SK-N-SH treated with all-trans-retinoic acid at 6 μM for 48 hours (cell line): ENCODE measurements at regions not wholly inside any gene's neighbourhood (a gene's known extent, or its start where the extent isn't known, plus 50 kb on each side); places are given as distances from the start of the nearest gene placed in this dataset.

Source experiments
- ATAC-seq: fragments of 200-7000 bp; cut with Tn5 transposase; 3 replicates; pipeline ENCODE4 v1.9.1; 2020; ENCODE audit warnings: mild to moderate bottlenecking, moderate library complexity
- ARNTL ChIP-seq: fragments of 450-650 bp; formaldehyde crosslinking; IDR thresholded peaks from 2 replicates; pipeline ENCODE4 v1.5.0; 2020; ENCODE audit warnings: low read depth, mild to moderate bottlenecking, moderate library complexity, borderline replicate concordance
- BACH2 ChIP-seq: fragments of 250-450 bp; sonication (Bioruptor Pico); IDR thresholded peaks from 2 replicates; pipeline ENCODE4 v1.9.0; 2021; ENCODE audit warnings: mild to moderate bottlenecking, borderline replicate concordance
- CREB5 ChIP-seq: fragments of 250-450 bp; sonication (Bioruptor Pico); IDR thresholded peaks from 2 replicates; pipeline ENCODE4 v1.5.1; 2020; ENCODE audit warnings: low read depth, mild to moderate bottlenecking, moderate library complexity
- CSDC2 ChIP-seq: fragments of 250-450 bp; sonication (Bioruptor Pico); IDR thresholded peaks from 2 replicates; pipeline ENCODE4 v1.5.0; 2020; ENCODE audit warnings: mild to moderate bottlenecking, moderate library complexity
- ESRRG ChIP-seq: fragments of 250-450 bp; sonication (Bioruptor Pico); IDR thresholded peaks from 2 replicates; pipeline ENCODE4 v1.6.1; 2021; ENCODE audit warnings: mild to moderate bottlenecking
- GLIS3 ChIP-seq: fragments of 250-450 bp; sonication (Bioruptor Pico); IDR thresholded peaks from 2 replicates; pipeline ENCODE4 v1.5.0; 2020; ENCODE audit warnings: mild to moderate bottlenecking, moderate library complexity
- ISL1 ChIP-seq: fragments of 250-450 bp; sonication (Bioruptor Pico); IDR thresholded peaks from 2 replicates; pipeline ENCODE4 v2.1.2; 2022; ENCODE audit warnings: mild to moderate bottlenecking, moderate library complexity
- OSR1 ChIP-seq: fragments of 250-450 bp; sonication (Bioruptor Pico); IDR thresholded peaks from 2 replicates; pipeline ENCODE4 v1.8.0; 2022; ENCODE audit warnings: moderate library complexity, mild to moderate bottlenecking, inconsistent platforms
- PPARA ChIP-seq: fragments of 250-450 bp; sonication (Bioruptor Pico); IDR thresholded peaks from 2 replicates; pipeline ENCODE4 v1.5.0; 2020; ENCODE audit warnings: mild to moderate bottlenecking, borderline replicate concordance
- RARB ChIP-seq: fragments of 250-450 bp; sonication (Bioruptor Pico); IDR thresholded peaks from 2 replicates; pipeline ENCODE4 v1.8.0; 2021; ENCODE audit warnings: mild to moderate bottlenecking, moderate library complexity
- SNAI2 ChIP-seq: fragments of 250-450 bp; sonication (Bioruptor Pico); IDR thresholded peaks from 2 replicates; pipeline ENCODE4 v1.5.0; 2020; ENCODE audit warnings: mild to moderate bottlenecking, moderate library complexity
- TCF4 ChIP-seq: fragments of 250-450 bp; sonication (Bioruptor Pico); IDR thresholded peaks from 2 replicates; pipeline ENCODE4 v1.8.0; 2021; ENCODE audit warnings: mild to moderate bottlenecking, moderate library complexity, borderline replicate concordance
- TOX ChIP-seq: fragments of 250-450 bp; sonication (Bioruptor Pico); IDR thresholded peaks from 2 replicates; pipeline ENCODE4 v1.8.0; 2021; ENCODE audit warnings: mild to moderate bottlenecking, moderate library complexity, borderline replicate concordance
- TSHZ2 ChIP-seq: fragments of 250-450 bp; sonication (Bioruptor Pico); IDR thresholded peaks from 2 replicates; pipeline ENCODE4 v1.5.0; 2020; ENCODE audit warnings: mild to moderate bottlenecking, moderate library complexity
- ZC3H10 ChIP-seq: fragments of 250-450 bp; sonication (Bioruptor Pico); IDR thresholded peaks from 2 replicates; pipeline ENCODE4 v1.5.1; 2021; ENCODE audit warnings: mild to moderate bottlenecking, moderate library complexity
- ZFP3 ChIP-seq: fragments of 250-450 bp; sonication (Bioruptor Pico); IDR thresholded peaks from 2 replicates; pipeline ENCODE4 v1.5.0; 2020; ENCODE audit warnings: mild to moderate bottlenecking, moderate library complexity
- ZFP30 ChIP-seq: fragments of 450-650 bp; formaldehyde crosslinking; IDR thresholded peaks from 2 replicates; pipeline ENCODE4 v1.5.0; 2022; ENCODE audit warnings: mild to moderate bottlenecking, moderate library complexity
- ZNF565 ChIP-seq: fragments of 450-650 bp; formaldehyde crosslinking; conservative IDR thresholded peaks from 2 replicates; pipeline ENCODE4 v1.5.0; 2020; ENCODE audit warnings: low read depth, mild to moderate bottlenecking, moderate library complexity
- ZNF70 ChIP-seq: fragments of 450-650 bp; formaldehyde crosslinking; IDR thresholded peaks from 2 replicates; pipeline ENCODE4 v1.5.0; 2020; ENCODE audit warnings: mild to moderate bottlenecking, moderate library complexity
- TF ChIP-seq, protein P1 (sequence below): fragments of 250-450 bp; sonication (Bioruptor Pico); IDR thresholded peaks from 2 replicates; pipeline ENCODE4 v1.8.0; 2020; ENCODE audit warnings: mild to moderate bottlenecking, moderate library complexity, borderline replicate concordance
- TF ChIP-seq, protein P2 (sequence below): fragments of 250-450 bp; sonication (Bioruptor Pico); IDR thresholded peaks from 2 replicates; pipeline ENCODE4 v1.8.0; 2021; ENCODE audit warnings: low read depth, mild to moderate bottlenecking, moderate library complexity, borderline replicate concordance

DNA sequence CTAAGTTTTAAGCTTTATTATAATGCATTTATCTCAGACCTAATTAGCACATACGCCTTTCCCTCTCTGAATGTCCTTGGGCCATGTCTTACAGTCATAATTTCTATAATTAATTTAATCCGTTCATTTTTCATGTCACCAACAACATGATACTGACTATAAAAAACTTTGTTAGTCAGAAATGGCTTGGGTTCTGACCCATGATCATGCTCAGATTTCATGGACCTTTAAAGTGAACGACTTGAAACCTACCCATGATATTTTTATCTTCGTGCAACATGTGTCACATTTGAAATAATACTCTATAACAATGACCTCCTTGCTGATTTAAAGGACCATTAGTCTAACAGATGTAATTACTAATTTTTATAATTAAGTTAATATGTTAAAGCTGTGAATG is 1033.8 kb downstream of the DIPK2A start (continued):
- TF ChIP-seq CREB5 (CRISPR knock-in tag) (no peak), SNAI2 (CRISPR knock-in tag) (no peak), PPARA (CRISPR knock-in tag) (no peak), ZNF565 (CRISPR knock-in tag) (no peak), ZC3H10 (CRISPR knock-in tag) (no peak), OSR1 (CRISPR knock-in tag) (no peak), GLIS3 (CRISPR knock-in tag) (no peak), ISL1 (CRISPR knock-in tag) (no peak), ZNF70 (no peak)

DNA sequence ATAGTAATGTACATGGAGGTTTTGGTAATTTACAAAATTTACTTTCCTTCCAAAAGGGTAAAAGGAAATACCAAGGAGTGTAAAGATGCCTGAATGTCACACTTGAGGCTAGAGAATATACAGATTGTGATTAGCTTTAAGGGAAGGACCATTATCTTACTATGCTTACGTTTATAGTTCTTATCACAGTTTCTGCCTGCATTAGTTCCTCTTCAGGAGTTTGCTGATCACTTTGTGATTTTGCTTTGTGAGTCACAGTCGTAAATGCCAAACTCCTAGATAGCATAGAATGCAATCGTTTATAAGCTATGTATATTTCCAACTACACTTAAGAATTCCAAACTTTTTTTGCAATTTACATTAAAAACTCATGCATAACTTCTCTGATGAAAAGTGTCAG is 1034.6 kb downstream of the DIPK2A start:
- no peak for ATAC-seq

DNA sequence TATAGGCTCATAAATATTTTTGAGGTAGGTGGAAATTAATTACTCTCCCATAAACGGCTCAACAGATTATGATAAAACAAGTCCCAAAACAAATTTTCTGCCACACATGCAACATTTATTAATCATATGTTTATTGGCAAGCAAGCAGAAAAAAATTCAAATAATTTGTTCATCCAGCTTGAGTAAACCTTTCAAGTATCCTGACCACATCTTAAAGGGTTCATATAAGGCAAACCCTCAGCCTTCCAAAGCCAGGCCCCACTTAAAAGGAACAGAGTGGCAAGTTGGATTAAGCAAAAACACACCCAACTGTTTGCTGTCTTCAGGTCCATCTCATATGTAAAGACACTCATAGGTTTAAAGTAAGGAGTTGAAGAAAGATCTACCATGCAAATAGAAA is 1042.3 kb downstream of the DIPK2A start:
- TF ChIP-seq OSR1 (CRISPR knock-in tag), result no peak
- TF ChIP-seq RARB, result no peak
- no peak for TF ChIP-seq CREB5 (CRISPR knock-in tag)
- TF ChIP-seq ZFP30 (CRISPR knock-in tag), result no peak
- TF ChIP-seq, protein P1, sequence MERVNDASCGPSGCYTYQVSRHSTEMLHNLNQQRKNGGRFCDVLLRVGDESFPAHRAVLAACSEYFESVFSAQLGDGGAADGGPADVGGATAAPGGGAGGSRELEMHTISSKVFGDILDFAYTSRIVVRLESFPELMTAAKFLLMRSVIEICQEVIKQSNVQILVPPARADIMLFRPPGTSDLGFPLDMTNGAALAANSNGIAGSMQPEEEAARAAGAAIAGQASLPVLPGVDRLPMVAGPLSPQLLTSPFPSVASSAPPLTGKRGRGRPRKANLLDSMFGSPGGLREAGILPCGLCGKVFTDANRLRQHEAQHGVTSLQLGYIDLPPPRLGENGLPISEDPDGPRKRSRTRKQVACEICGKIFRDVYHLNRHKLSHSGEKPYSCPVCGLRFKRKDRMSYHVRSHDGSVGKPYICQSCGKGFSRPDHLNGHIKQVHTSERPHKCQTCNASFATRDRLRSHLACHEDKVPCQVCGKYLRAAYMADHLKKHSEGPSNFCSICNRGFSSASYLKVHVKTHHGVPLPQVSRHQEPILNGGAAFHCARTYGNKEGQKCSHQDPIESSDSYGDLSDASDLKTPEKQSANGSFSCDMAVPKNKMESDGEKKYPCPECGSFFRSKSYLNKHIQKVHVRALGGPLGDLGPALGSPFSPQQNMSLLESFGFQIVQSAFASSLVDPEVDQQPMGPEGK (CRISPR knock-in tag), result no peak
- no peak for TF ChIP-seq ZNF565 (CRISPR knock-in tag)
- TF ChIP-seq GLIS3 (CRISPR knock-in tag), result no peak
- TF ChIP-seq ZNF70, result no peak
- no peak for TF ChIP-seq TSHZ2
- TF ChIP-seq ESRRG (CRISPR knock-in tag), result no peak
- no peak for TF ChIP-seq BACH2 (CRISPR knock-in tag)
- TF ChIP-seq, protein P2, sequence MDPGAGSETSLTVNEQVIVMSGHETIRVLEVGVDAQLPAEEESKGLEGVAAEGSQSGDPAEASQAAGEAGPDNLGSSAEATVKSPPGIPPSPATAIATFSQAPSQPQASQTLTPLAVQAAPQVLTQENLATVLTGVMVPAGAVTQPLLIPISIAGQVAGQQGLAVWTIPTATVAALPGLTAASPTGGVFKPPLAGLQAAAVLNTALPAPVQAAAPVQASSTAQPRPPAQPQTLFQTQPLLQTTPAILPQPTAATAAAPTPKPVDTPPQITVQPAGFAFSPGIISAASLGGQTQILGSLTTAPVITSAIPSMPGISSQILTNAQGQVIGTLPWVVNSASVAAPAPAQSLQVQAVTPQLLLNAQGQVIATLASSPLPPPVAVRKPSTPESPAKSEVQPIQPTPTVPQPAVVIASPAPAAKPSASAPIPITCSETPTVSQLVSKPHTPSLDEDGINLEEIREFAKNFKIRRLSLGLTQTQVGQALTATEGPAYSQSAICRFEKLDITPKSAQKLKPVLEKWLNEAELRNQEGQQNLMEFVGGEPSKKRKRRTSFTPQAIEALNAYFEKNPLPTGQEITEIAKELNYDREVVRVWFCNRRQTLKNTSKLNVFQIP (CRISPR knock-in tag), result no peak
- no peak for TF ChIP-seq ARNTL (CRISPR knock-in tag)
- no peak for ATAC-seq

More for the DNA sequence above, 1034.6 kb downstream of the DIPK2A start:
- no peak for TF ChIP-seq ARNTL (CRISPR knock-in tag)
- TF ChIP-seq CSDC2, result no peak
- TF ChIP-seq ISL1 (CRISPR knock-in tag), result no peak
- no peak for TF ChIP-seq PPARA (CRISPR knock-in tag)

DNA sequence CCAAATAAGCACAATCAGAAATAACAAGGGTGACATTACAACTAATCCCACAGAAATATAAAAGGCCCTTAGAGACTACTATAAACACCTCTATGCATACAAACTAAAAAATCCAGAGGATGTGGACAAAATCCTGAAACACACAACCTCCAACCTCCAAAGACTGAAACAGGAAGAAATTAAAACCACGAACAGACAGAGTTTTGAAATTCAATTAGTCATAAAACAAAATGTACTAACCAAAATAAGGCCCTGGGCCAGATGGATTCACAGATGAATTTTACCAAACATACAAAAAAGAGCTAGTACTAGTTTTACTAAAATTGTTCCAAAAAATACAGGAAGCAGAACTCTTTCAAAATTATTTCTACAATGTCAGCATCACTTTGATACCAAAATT is 1043.6 kb downstream of the DIPK2A start:
- TF ChIP-seq CSDC2 (no peak), GLIS3 (CRISPR knock-in tag) (no peak)
- TF ChIP-seq, all 23 proteins: peak for 0

DNA sequence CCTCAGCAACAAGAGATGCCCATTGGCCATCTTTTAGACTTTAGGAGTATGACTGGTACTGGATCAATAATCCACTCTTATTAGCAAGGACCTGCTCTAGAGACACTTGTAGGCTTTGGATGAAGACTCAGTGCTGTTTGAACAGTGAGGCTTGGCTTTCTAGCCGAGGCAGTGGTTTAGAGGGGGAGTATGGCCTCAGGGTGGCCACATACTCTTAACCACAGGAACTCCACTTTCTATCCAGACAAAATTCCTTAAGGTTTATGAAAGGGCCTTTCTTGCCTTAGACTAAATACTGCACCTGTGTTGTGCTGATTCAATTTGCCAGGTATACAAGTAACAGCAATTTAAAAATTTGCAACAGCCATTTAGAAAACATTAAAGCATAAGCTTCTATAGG is 1046.3 kb downstream of the DIPK2A start:
- ATAC-seq, result no peak

More for the DNA sequence above, 1043.6 kb downstream of the DIPK2A start:
- no peak for ATAC-seq

More for the DNA sequence above, 1046.3 kb downstream of the DIPK2A start:
- TF ChIP-seq, protein P1 (CRISPR knock-in tag), result no peak
- TF ChIP-seq ZFP3, result no peak
- TF ChIP-seq ESRRG (CRISPR knock-in tag), result no peak
- no peak for TF ChIP-seq ARNTL (CRISPR knock-in tag)
- no peak for TF ChIP-seq GLIS3 (CRISPR knock-in tag)
- TF ChIP-seq PPARA (CRISPR knock-in tag), result no peak
- TF ChIP-seq ZNF70, result no peak
- no peak for TF ChIP-seq BACH2 (CRISPR knock-in tag)
- TF ChIP-seq RARB, result no peak
- TF ChIP-seq TCF4 (CRISPR knock-in tag), result no peak
- TF ChIP-seq ZFP30 (CRISPR knock-in tag), result no peak
- no peak for TF ChIP-seq CSDC2
- TF ChIP-seq TOX (CRISPR knock-in tag), result no peak
